ENCODE measurements at regions not wholly inside any gene's neighbourhood (a gene's known extent, or its start where the extent isn't known, plus 50 kb on each side); places are given as distances from the start of the nearest gene placed in this dataset.
"Not testable (repeated sequence)": the region's sequence is repeated elsewhere in the genome, so short reads cannot be mapped to it uniquely, and the experiment has no call there.

DNA sequence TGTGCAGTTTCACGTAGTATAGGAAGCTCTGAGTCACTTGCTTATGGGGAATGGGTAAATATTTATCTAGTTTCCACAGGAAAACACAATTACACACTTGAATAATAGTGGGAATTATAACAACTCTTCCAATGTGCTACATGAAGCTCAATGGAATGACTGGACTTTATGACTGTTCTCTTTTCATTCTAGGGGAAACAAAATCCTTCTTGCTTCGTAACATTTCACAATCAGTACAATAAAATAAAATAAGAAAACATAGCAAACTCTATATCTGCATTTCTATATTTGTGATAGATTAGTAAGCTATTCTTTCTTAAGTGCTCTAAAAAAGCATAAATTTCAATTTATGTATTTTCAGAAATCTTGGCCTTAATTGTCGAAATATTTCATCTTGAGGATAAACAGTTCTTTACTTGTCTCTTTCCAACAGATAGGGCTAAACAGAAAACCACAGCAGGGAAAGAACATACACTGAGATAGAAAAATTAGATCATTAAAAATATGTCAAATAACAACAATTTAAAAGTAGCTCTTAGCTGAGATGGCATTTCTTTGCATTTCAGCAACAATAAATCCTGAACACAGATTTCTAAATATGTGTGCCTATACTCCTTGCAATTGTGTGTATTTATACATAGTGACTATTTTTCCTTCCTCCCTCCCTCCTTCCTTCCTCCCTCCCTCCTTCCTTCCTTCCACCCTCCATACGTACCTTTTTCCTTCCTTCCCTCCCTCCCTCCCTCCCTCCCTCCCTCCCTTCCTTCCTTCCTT is 395.5 kb upstream of the KCNMB2 start:
- TF ChIP-seq, protein P1, sequence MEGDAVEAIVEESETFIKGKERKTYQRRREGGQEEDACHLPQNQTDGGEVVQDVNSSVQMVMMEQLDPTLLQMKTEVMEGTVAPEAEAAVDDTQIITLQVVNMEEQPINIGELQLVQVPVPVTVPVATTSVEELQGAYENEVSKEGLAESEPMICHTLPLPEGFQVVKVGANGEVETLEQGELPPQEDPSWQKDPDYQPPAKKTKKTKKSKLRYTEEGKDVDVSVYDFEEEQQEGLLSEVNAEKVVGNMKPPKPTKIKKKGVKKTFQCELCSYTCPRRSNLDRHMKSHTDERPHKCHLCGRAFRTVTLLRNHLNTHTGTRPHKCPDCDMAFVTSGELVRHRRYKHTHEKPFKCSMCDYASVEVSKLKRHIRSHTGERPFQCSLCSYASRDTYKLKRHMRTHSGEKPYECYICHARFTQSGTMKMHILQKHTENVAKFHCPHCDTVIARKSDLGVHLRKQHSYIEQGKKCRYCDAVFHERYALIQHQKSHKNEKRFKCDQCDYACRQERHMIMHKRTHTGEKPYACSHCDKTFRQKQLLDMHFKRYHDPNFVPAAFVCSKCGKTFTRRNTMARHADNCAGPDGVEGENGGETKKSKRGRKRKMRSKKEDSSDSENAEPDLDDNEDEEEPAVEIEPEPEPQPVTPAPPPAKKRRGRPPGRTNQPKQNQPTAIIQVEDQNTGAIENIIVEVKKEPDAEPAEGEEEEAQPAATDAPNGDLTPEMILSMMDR (IDR thresholded peaks at IDR 0.05; ENCODE audit: extremely low read depth, insufficient read depth, missing control alignments), result no peak
- no peak for DNase-seq (ENCODE audit: low spot score)
- in situ Hi-C loops (cut with MboI; ENCODE audit: low pct_unique_long_range_greater_than_20kb, low sequenced_read_pairs, unreplicated experiment), result no loop called here

DNA sequence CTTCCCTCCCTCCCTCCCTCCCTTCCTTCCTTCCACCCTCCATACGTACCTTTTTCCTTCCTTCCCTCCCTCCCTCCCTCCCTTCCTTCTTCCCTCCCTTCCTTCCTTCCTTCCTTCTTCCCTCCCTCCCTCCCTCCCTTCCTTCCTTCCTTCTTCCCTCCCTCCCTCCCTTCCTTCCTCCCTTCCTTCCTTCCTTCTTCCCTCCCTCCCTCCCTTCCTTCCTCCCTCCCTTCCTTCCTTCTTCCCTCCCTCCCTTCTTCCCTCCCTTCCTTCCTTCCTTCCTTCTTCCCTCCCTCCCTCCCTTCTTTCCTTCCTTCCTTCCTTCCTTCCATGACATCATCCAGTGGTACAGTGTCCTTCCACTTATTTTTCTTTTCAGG is 394.9 kb upstream of the KCNMB2 start:
- DNase-seq (ENCODE audit: low spot score); in situ Hi-C loops (cut with MboI; ENCODE audit: low pct_unique_long_range_greater_than_20kb, low sequenced_read_pairs, unreplicated experiment): not testable (repeated sequence)

DNA sequence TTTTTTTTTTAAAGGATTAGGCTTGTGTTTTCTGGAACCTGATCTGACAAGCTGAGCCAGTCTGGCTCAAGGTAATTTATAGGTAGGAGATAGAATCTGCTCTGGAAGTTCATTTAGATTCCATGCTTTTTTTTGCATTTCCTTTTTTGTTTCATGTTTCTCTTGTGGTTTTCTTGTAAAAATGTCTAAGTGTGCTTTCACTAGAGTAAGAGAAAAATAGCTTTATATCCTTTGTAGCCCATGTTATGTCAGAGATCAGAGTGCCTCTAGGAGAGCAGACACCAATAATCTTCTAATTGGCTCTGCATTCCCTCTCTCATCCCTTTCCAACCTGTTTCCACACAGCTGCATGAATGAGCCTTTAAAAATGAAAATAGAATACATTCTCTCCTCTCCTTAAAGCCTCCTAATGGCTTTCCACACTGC is 389.8 kb upstream of the KCNMB2 start:
- in situ Hi-C loops (cut with MboI; ENCODE audit: low pct_unique_long_range_greater_than_20kb, low sequenced_read_pairs, unreplicated experiment), result no loop called here
- no peak for DNase-seq (ENCODE audit: low spot score)
- TF ChIP-seq, protein P1 (IDR thresholded peaks at IDR 0.05; ENCODE audit: extremely low read depth, insufficient read depth, missing control alignments), result no peak

DNA sequence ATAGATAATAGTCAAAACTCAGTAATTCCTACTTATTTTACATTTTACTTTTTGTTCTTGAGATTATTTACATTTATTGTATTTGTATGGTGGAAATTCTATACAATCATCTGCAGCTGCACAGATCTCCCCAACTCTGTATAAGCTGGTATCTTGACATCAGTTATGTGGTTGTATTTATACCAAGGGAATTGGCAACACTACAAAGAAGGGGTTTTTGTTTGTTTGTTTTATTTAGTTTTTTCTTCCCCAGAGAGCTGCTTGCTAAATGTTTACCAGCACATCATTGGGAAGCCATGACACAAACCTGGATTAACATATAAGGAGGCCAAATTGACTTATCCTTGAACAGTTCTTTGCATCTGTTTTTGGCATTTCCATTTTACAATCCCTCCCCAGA is 389.2 kb upstream of the KCNMB2 start:
- in situ Hi-C loops (cut with MboI; ENCODE audit: low pct_unique_long_range_greater_than_20kb, low sequenced_read_pairs, unreplicated experiment), result no loop called here
- no peak for DNase-seq (ENCODE audit: low spot score)
- TF ChIP-seq, protein P1 (IDR thresholded peaks at IDR 0.05; ENCODE audit: extremely low read depth, insufficient read depth, missing control alignments), result no peak

DNA sequence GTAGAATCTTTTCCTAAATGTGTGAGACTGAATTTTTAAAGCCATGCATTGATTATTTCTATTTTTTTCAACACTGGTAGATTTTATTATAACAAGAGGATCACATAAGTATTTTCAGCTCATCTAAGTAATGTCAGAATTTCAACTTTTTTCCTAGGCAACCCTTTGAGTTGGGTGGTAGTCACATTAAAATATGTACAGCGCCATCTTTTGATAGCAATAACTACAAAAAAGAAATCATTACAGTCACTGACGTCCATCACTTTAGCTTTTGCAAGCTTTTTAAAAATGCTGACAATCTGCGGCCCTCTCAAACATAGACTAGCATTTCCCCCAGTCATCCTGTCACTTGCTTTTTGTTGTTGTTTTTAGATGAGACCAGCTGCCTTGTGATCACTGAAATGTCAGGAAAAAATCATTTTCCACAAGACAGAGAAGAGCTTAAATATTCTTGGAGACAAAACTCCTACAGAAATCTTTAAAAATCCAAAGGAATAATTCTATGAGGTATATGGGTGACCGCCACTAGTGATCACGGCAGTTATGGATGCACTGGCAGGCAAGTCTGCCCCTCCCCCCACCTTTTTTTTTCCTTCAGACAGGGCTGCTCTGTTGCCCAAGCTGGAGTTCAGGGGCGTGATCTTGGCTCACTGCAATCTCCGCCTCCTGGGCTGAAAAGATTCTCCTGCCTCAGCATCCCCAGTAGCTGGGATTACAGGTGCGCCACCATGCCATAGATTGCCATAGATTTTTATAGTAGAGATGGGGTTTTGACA is 384.0 kb upstream of the KCNMB2 start:
- in situ Hi-C loops (cut with MboI; ENCODE audit: low pct_unique_long_range_greater_than_20kb, low sequenced_read_pairs, unreplicated experiment), result no loop called here
- no peak for DNase-seq (ENCODE audit: low spot score)
- TF ChIP-seq, protein P1 (IDR thresholded peaks at IDR 0.05; ENCODE audit: extremely low read depth, insufficient read depth, missing control alignments), result no peak

DNA sequence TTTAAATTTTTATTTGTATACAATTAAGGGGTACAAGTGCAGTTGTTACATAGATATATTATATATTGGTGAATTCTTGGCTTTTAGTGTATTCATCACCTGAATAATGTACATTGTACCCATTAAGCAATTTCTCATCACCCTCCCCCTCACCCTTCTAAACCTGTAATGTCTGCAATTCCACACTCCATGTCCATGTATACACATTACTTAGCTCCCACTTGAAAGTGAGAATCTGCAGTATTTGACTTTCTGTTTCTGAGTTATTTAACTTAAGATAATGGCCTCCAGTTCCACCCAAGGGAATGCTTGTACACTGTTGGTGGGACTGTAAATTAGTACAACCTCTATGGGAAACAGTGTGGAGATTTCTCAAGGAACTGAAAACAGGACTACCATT is 383.2 kb upstream of the KCNMB2 start:
- TF ChIP-seq, protein P1 (IDR thresholded peaks at IDR 0.05; ENCODE audit: extremely low read depth, insufficient read depth, missing control alignments), result no peak
- no peak for DNase-seq (ENCODE audit: low spot score)
- in situ Hi-C loops (cut with MboI; ENCODE audit: low pct_unique_long_range_greater_than_20kb, low sequenced_read_pairs, unreplicated experiment), result no loop called here

DNA sequence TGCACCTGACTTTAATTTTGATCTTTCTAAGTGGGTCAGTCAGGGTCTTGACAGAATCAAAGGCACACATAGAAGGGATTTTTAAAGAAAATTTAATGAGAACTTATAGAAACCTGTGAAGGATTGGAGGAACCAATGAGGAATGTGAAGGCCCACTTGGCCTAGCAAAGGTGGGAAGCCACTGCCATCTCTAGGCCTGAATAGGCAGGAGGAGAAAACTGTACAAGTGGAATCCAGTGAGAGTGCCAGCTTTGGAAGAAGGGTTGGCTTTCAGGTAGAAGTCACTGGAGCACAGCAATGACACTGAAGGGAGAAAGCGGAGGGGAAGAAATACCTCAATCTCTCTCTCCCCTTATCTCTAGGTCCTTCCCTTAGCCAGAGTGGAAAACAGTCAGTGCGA is 380.7 kb upstream of the KCNMB2 start:
- TF ChIP-seq, protein P1 (IDR thresholded peaks at IDR 0.05; ENCODE audit: extremely low read depth, insufficient read depth, missing control alignments), result no peak
- in situ Hi-C loops (cut with MboI; ENCODE audit: low pct_unique_long_range_greater_than_20kb, low sequenced_read_pairs, unreplicated experiment), result no loop called here
- DNase-seq (ENCODE audit: low spot score), result no peak
